Epidermal melanocyte (primary cell): ENCODE measurements at regions not wholly inside any gene's neighbourhood (a gene's known extent, or its start where the extent isn't known, plus 50 kb on each side); places are given as distances from the start of the nearest gene placed in this dataset.

Experiments used
- DNase-seq: peaks from one replicate; pipeline ENCODE4 v3.0.0; 2011; ENCODE audit warnings: low spot score; ENCODE audit not compliant: insufficient read length

DNA sequence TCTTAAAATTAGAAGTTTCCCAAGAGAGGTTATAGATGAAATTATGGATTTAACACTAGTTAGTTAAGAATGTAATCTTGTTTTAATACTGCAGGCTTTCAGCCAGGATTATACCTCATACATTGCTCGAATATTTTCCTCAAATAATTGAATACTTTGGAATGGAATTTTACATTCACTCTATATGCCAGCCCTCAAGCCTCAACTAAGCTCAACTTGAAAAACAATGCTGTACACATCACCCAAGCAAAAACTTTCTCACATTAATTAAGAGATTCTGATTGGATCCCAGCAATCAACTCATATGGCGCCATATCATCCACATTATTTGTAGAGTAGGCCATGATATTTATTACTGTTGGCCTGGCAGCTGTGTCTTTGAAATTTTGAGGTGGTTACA lies 710.7 kb upstream of the ADAMTS5 start:
- no peak for DNase-seq

GRCh38 chr21:27675306-27675705 lies 708.4 kb upstream of the ADAMTS5 start:
- DNase-seq: no peak

- no peak for DNase-seq
Observed at GRCh38 chr21:27674041-27674615, 707.2 kb upstream of the ADAMTS5 start.

- no peak for DNase-seq
Observed at GRCh38 chr21:27673581-27673980, 706.7 kb upstream of the ADAMTS5 start.

DNA sequence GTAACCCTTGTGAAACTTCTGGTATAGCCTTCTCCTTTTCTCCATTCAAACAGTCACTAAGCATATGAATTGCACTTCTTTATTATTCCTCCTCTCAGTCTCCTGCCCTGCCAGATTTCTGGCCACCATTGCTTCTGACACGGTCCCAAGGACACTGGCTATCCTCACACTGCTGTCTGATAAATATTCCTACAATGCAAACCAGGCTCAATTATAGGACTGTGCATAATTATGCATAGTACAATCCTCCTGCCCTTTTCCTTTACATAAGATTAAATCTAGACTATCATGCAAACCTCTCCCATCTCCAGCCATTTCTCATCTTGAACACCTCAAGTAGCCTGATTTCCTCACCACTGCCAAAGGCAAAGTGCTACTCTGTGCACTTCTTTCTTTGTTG lies 704.3 kb upstream of the ADAMTS5 start:
- no peak for DNase-seq

GRCh38 chr21:27653481-27653880 lies 686.6 kb upstream of the ADAMTS5 start:
- no peak for DNase-seq

GRCh38 chr21:27649762-27650161 lies 682.9 kb upstream of the ADAMTS5 start:
- DNase-seq: no peak

GRCh38 chr21:27649323-27649722 lies 682.4 kb upstream of the ADAMTS5 start:
- no peak for DNase-seq

DNA sequence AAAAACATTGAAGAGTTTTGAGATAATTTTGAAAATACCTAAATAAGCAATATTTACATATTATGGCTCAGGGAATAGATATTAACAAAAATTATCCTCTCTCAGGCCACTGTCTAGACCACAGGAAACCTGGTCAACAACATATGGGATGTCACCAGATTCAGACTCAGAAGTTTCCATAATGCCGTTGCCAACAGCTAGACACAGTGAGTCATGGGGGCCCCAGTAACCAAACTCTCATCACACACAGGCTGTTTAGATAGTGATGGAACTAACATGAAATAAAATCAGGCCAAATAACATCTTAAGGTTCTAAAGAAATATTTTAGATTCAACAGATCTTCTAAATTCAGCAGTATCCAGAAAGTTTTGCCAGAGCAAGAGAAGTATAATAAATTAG lies 681.7 kb upstream of the ADAMTS5 start:
- no peak for DNase-seq

DNA sequence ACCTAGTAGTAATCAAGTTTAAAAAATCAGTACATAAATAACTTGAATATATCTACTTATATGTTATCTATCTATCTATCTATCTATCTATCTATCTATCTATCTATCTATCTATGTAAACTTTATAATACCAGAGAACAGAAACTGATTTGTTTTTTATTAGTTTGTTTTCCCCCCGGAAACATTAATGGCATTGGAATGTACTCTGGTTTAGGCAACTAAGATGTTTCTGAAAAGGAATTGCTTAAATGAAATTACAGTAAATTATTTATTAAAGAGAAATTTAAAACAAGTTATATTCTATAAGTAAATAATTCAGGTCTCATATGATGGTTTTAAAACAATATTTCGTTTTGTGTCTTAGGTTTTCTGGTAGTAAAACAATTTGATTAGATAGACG lies 681.0 kb upstream of the ADAMTS5 start:
- no peak for DNase-seq

DNA sequence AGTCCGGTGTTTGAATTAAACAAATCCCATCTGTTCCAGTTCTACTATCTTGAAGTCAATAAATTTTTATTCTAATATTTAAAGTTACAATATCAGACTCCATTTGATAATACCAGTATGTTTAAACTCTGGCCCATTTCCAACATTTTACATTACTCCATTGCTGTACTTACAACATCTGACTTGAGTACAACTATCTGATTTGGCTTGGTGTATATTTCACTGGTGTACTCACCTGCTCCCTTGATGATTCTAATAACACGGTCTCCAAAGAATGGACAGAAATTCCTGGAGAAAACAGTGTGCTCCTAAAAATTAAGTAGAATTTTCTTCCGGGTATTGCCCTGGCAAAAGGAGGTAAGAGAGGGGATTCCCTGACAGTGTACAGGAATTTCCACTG lies 680.5 kb upstream of the ADAMTS5 start:
- DNase-seq: no peak

GRCh38 chr21:27646691-27647090 lies 679.8 kb upstream of the ADAMTS5 start:
- no peak for DNase-seq

- DNase-seq: no peak
Observed at GRCh38 chr21:27646056-27646455, 679.2 kb upstream of the ADAMTS5 start.

DNA sequence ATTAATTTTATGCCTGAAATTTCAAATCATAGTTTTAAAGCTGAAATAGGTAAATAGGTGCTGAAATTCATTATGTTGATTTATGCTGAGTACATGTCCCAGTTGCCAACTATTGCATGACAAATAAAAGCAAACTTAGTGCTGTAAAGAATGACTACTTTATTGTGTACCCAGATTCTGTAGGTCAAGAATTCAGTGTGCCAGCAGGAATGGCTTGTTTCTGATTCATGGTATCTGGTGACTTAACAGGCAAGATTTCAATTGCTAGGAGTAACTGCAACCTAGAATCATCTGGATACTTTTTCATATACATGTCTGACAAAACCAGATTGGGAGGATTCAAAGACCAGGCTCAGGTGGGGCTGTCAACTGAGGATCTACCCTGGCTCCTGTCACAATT lies 678.4 kb upstream of the ADAMTS5 start:
- no peak for DNase-seq

DNA sequence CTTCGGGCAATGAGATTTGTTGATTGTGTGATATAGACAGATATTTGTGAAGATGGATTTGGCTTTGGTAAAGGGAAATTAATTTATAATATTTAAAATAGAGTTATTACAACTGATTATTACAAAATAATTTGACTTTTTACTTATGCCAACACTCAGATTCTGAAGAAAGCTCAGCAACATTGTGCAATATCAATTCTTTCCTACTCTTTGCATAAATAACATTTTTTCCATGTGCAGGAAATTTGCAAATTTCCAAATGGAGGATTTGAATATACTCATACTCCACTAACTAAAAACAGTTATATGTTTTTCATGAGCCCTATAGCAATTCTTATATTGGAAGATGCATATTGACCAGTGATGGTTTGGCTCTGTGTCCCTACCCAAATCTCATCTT lies 676.4 kb upstream of the ADAMTS5 start:
- no peak for DNase-seq

GRCh38 chr21:27639286-27639685 lies 672.4 kb upstream of the ADAMTS5 start:
- DNase-seq: no peak

GRCh38 chr21:27636656-27637055 lies 669.8 kb upstream of the ADAMTS5 start:
- DNase-seq: no peak

DNA sequence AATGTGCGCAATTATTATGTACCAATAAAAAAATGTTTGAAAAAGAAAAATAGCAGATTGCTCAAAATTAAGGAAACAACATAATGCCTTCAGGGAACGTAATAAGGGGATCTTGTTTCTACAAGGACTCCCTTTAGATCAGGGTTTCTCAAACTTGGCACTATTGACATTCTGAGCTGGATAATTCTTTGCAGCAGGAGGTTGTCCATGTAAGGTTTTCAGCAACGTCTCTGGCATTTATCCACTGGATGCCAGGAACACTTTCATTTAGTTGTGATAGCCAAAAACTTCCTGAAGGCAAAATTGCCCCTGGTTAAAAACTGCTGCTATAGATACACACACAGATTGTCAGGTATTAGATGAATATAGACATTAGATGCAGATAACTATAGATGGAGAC lies 666.7 kb upstream of the ADAMTS5 start:
- DNase-seq: no peak

GRCh38 chr21:27631471-27631870 lies 664.6 kb upstream of the ADAMTS5 start:
- no peak for DNase-seq

DNA sequence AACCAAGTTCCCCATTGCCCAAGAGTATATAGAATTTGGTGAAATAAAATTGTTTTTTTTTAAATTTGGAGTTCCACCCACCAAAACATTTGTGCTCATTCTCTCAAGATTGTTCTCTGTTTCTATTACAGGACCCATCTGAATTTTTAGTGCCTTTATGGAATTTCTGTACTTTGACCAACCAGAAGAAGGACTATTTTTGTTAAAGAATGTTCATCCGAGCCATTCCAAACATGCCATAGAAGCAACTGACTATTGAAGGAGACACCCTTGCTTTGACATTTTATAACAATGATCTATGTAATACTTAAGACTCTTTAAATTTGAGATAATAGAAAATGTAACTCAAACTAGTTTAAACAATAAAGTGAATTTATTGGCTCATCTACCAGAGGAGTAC lies 655.7 kb upstream of the ADAMTS5 start:
- no peak for DNase-seq

DNA sequence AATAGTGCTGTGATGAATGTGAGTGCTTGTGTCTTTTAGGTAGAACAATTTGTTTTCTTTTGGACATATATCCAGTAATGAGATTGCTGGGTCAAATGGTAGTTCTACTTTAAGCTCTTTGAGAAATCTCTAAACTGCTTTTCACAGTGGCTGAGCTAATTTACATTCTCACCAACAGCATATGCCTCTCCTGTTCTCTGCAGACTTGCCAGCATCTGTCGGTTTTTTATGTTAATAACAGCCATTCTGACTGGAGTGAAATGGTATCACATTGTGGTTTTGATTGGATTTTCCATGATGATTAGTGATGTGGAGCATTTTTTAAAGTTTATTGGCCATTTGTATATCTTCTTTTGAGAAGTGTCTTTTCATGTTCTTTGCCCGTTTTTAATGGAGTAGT lies 647.3 kb upstream of the ADAMTS5 start:
- no peak for DNase-seq

- no peak for DNase-seq
Observed at GRCh38 chr21:27606422-27606821, 639.5 kb upstream of the ADAMTS5 start.

- DNase-seq: no peak
Observed at GRCh38 chr21:27596196-27596595, 629.3 kb upstream of the ADAMTS5 start.

- no peak for DNase-seq
Observed at GRCh38 chr21:27595716-27596115, 628.8 kb upstream of the ADAMTS5 start.
